BE2C (cell line): ENCODE measurements at regions not wholly inside any gene's neighbourhood (a gene's known extent, or its start where the extent isn't known, plus 50 kb on each side); places are given as distances from the start of the nearest gene placed in this dataset.
"Not testable (repeated sequence)": the region's sequence is repeated elsewhere in the genome, so short reads cannot be mapped to it uniquely, and the experiment has no call there.

ENCODE experiments used
- DNase-seq: peaks from one replicate; pipeline ENCODE4 v3.0.0-alpha.2; 2020
- H3K27me3 ChIP-seq: fragments of 250-450 bp; sonication (Bioruptor Pico); 2 replicates; pipeline ENCODE4 v1.5.1; 2020; ENCODE audit warnings: mild to moderate bottlenecking
- H3K36me3 ChIP-seq: fragments of 250-450 bp; sonication (Bioruptor Pico); 2 replicates; pipeline ENCODE4 v1.5.1; 2020; ENCODE audit warnings: mild to moderate bottlenecking
- H3K4me1 ChIP-seq: fragments of 250-450 bp; sonication (Bioruptor Pico); 2 replicates; pipeline ENCODE4 v1.5.1; 2020
- H3K4me3 ChIP-seq: 2 replicates; pipeline ENCODE4 v1.5.1; 2011; ENCODE audit warnings: low read depth, low read length
- H3K9me3 ChIP-seq: fragments of 250-450 bp; sonication (Bioruptor Pico); 2 replicates; pipeline ENCODE4 v1.5.1; 2020
- TF ChIP-seq, protein P1 (sequence below): IDR thresholded peaks from 2 replicates; pipeline ENCODE4 v1.5.1; 2012; ENCODE audit warnings: mild to moderate bottlenecking, low read depth, low read length

DNA sequence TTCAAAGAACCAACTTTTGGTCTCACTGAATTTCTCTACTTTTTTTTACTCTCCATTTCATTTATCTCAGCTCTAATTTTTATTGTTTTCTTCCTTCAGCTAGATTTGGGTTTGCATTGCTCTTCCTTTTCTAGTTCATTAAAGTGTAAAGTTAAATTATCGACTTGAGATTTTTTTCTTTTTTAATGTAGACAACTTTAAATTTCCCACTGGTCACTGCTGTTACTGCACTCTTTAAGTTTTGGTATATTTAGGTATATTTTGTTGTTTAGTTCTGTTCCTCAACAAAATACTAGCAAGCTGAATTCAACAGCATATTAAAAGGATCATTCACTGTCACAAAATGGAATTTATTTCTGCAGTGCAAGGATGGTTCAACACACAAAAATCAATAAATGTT, 572.0 kb upstream of the DIAPH2 start:
- no peak for DNase-seq
- H3K4me1 ChIP-seq, result no peaks in the 10 kb centered on the region
- no peaks in the 10 kb centered on the region for H3K36me3 ChIP-seq
- H3K9me3 ChIP-seq, result no peaks in the 10 kb centered on the region
- H3K4me3 ChIP-seq, result no peak overlapping the region
- TF ChIP-seq, protein P1, sequence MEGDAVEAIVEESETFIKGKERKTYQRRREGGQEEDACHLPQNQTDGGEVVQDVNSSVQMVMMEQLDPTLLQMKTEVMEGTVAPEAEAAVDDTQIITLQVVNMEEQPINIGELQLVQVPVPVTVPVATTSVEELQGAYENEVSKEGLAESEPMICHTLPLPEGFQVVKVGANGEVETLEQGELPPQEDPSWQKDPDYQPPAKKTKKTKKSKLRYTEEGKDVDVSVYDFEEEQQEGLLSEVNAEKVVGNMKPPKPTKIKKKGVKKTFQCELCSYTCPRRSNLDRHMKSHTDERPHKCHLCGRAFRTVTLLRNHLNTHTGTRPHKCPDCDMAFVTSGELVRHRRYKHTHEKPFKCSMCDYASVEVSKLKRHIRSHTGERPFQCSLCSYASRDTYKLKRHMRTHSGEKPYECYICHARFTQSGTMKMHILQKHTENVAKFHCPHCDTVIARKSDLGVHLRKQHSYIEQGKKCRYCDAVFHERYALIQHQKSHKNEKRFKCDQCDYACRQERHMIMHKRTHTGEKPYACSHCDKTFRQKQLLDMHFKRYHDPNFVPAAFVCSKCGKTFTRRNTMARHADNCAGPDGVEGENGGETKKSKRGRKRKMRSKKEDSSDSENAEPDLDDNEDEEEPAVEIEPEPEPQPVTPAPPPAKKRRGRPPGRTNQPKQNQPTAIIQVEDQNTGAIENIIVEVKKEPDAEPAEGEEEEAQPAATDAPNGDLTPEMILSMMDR, result no peak
- no peaks in the 10 kb centered on the region for H3K27me3 ChIP-seq

DNA sequence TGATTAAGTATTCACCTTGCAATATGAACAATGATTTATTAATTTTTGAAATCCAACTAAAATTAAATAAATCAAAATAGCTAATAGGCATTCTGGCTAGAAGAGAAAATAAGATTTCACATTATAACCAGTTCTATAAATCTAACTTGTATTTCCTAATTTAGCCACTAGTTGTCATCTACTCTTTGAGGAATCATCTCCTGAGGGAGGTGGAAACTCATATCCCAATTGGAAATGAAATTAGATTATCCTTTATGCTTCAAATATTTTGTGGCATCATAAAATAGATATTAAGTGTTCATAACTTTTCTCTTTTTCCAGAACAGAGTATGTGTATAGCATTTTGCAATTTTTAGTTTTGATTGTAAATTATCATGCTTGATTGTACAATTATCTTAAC, 558.5 kb upstream of the DIAPH2 start:
- Histone ChIP-seq H3K4me1 (no peaks in the 10 kb centered on the region), H3K36me3 (no peaks in the 10 kb centered on the region), H3K9me3 (no peaks in the 10 kb centered on the region), H3K27me3 (no peaks in the 10 kb centered on the region), H3K4me3 (no peak overlapping the region)
- TF ChIP-seq, protein P1, result no peak
- no peak for DNase-seq

DNA sequence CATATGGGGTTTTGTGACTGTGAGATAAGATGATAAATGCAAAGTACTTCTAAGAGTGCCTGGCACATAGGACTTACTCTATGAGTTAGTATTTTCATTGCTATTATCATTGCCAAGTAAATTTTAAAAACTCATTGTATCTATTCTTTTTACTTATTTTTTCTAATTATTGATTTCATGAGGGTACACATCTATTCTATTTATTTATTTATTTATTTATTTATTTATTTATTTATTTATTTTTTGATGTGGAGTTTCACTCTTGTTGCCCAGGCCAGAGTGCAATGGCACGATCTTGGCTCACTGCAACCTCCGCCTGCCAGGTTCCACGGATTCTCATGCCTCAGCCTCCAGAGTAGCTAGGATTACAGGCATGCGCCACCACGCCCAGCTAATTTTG, 556.6 kb upstream of the DIAPH2 start:
- H3K4me1 ChIP-seq, H3K36me3 ChIP-seq, DNase-seq, H3K27me3 ChIP-seq, H3K9me3 ChIP-seq, H3K4me3 ChIP-seq: not testable (repeated sequence)

DNA sequence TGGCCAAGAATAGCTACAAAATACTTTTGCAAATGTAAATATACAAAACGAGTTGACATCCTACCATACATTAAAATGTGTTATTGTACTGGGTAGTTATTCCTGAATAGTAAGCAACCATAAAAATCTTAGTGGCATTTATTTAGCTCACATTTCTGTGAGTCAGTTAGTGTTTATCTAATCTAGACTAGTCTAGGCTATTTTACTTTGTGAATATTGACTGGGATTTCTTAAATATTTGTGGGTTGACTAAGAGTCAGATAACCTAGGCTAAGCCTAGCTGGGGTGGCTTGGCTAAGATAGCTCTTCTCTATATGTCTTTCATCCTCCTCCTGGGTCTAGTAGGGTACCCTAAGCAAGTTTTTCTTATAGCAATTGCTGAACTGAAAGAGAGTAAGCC, 543.8 kb upstream of the DIAPH2 start:
- TF ChIP-seq, protein P1, result no peak
- H3K4me1 ChIP-seq, result no peaks in the 10 kb centered on the region
- no peaks in the 10 kb centered on the region for H3K27me3 ChIP-seq
- no peak overlapping the region for H3K4me3 ChIP-seq
- H3K36me3 ChIP-seq, result no peaks in the 10 kb centered on the region
- DNase-seq, result no peak
- no peaks in the 10 kb centered on the region for H3K9me3 ChIP-seq

DNA sequence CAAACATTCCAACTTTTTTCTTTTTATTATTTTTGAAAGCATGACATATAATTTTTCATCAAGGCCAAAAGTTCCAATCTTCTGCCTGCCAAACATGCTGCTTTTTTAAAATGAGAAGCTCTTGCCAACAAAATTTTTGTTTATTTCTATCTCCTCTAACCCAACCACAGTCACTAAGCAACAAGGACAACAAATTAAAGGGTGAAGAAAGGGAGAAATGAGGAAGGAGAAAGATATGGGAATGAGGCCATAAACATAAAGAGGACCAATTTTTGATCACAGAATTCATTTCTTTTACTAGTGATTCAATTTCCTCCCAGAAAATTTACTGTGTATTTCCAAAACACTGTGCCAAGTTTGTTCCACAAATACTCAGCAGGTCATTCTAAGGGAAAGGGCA, 537.0 kb upstream of the DIAPH2 start:
- H3K27me3 ChIP-seq, result no peaks in the 10 kb centered on the region
- no peaks in the 10 kb centered on the region for H3K4me1 ChIP-seq
- TF ChIP-seq, protein P1, result no peak
- no peak overlapping the region for H3K4me3 ChIP-seq
- no peaks in the 10 kb centered on the region for H3K9me3 ChIP-seq
- no peak for DNase-seq
- H3K36me3 ChIP-seq, result no peaks in the 10 kb centered on the region

DNA sequence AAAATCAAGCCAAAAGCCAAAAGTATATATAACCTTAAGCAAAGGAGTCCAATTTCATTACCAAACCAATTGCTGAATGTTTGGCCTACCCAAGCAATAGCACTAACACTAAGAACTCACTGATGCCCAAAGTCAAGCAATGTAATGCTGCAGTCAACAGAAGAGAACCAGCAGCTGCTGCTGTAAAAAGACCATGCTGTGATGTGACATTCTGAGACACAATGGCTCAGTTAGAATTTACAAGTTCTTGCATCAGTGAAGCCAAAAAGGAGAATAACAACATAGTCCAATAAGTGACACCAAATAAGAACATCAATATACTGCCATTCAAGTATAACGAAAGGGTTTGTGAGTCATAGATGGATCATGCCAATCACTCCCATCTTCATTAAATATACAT, 514.0 kb upstream of the DIAPH2 start:
- H3K4me3 ChIP-seq, result no peak overlapping the region
- no peaks in the 10 kb centered on the region for H3K36me3 ChIP-seq
- TF ChIP-seq, protein P1, result no peak
- no peaks in the 10 kb centered on the region for H3K27me3 ChIP-seq
- no peaks in the 10 kb centered on the region for H3K9me3 ChIP-seq
- no peaks in the 10 kb centered on the region for H3K4me1 ChIP-seq
- no peak for DNase-seq

DNA sequence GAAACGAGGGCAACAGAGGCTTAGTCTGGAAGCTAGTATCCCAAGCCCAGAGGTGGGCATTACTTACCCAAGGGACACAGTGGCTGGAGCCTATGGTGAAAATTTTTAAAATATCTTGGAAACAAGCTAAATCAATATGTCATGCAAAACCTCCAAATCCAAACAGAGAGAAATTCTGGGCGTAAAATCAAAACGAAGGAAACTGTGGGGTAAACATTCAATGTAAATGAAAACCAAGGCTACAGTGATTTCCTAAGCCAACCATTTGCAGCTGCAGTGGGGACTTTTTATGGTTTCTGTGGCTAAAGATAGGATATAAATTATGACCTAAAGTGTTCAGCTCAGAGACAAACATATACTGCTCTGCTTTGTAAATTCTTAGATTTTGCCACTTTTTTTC, 507.7 kb upstream of the DIAPH2 start:
- Histone ChIP-seq H3K36me3 (no peaks in the 10 kb centered on the region), H3K27me3 (no peaks in the 10 kb centered on the region), H3K9me3 (no peaks in the 10 kb centered on the region), H3K4me1 (no peaks in the 10 kb centered on the region), H3K4me3 (no peak overlapping the region)
- no peak for DNase-seq
- TF ChIP-seq, protein P1, result no peak
